K562 (cell line): ENCODE measurements at regions not wholly inside any gene's neighbourhood (a gene's known extent, or its start where the extent isn't known, plus 50 kb on each side); places are given as distances from the start of the nearest gene placed in this dataset.

Source experiments
- ATAC-seq: fragments of 200-7000 bp; cut with Tn5 transposase; 3 replicates; pipeline ENCODE4 v1.9.1; 2020; ENCODE audit warnings: moderate library complexity
- BruUV-seq: library from RNA; stranded (reverse); fragments of 400-500 nt; replicated peaks from 2 replicates; lab custom pipeline; 2021; lab: Mats Ljungman, UMichigan
- CTCF ChIA-PET: fragments of 300-600 bp; formaldehyde crosslinking; extraction: SDS; loops from one replicate; lab custom pipeline; 2021; ENCODE audit warnings: low intra/inter-chr PET ratio; lab: Yijun Ruan, JAX
- POLR2A ChIA-PET: fragments of 300-600, 350-650 bp; sonication (Branson Sonifier 250); formaldehyde crosslinking; extraction: SDS; loops from one replicate; lab custom pipeline; 2021; ENCODE audit warnings: antibody characterized with exemption, inconsistent platforms; lab: Yijun Ruan, JAX
- DNase-seq, 4 experiments: peaks; one replicate each; pipeline versions ENCODE4 v3.0.0 to v3.0.0-alpha.2; 2011 to 2018; ENCODE audit warnings: low spot score in 3 of 4, mixed read lengths in 3 of 4; ENCODE audit errors: extremely low read depth in 1 of 4
- FAIRE-seq: peaks from 2 replicates; lab custom pipeline; 2011; peaks lifted over from hg19 to GRCh38; lab: Jason Lieb, UNC
- H2AFZ ChIP-seq: 2 replicates; pipeline ENCODE4 v1.6.0; 2011; ENCODE audit warnings: low read depth, low read length, control low read depth, inconsistent platforms
- H3K27ac ChIP-seq: fragments of 200-600 bp; 3 replicates; pipeline ENCODE4 v1.8.0; 2011; ENCODE audit warnings: low read depth, mild to moderate bottlenecking, control low read depth, inconsistent platforms, low read length, moderate library complexity, mixed read lengths; ENCODE audit errors: extremely low read depth
- H3K27me3 ChIP-seq, 2 experiments: fragments of 300-600 bp in 1 of 2; 2 replicates in 1 of 2; 3 replicates in 1 of 2; pipeline versions ENCODE4 v1.6.0 to v1.8.0; 2011; ENCODE audit warnings: inconsistent platforms in 2 of 2, low read length in 2 of 2, mild to moderate bottlenecking in 1 of 2, mixed read lengths in 1 of 2, moderate library complexity in 1 of 2; ENCODE audit not compliant: control insufficient read depth in 2 of 2, insufficient read depth in 2 of 2
- H3K36me3 ChIP-seq: fragments of 300-600 bp; 3 replicates; pipeline ENCODE4 v1.8.0; 2011; ENCODE audit warnings: mild to moderate bottlenecking, low read length, inconsistent platforms; ENCODE audit not compliant: control insufficient read depth, insufficient read depth
- H3K4me1 ChIP-seq, 2 experiments: fragments of 200-600 bp in 1 of 2; replicated peaks in 1 of 2; 2 replicates in 1 of 2; 3 replicates in 1 of 2; pipeline versions ENCODE4 v1.5.1 to v1.8.0; 2011; ENCODE audit warnings: inconsistent platforms in 2 of 2, low read length in 2 of 2, mild to moderate bottlenecking in 1 of 2, mixed read lengths in 1 of 2, moderate library complexity in 1 of 2; ENCODE audit not compliant: control insufficient read depth in 2 of 2, insufficient read depth in 2 of 2
- H3K4me2 ChIP-seq: 2 replicates; pipeline ENCODE4 v1.6.1; 2011; ENCODE audit warnings: low read length, control low read depth, inconsistent platforms, mixed read lengths; ENCODE audit not compliant: insufficient read depth
- H3K4me3 ChIP-seq: fragments of 200-600 bp; sonication (generic), shearing (Covaris generic); 2 replicates; pipeline ENCODE4 v1.5.1; 2016; ENCODE audit warnings: control low read depth, inconsistent platforms
- H3K79me2 ChIP-seq: fragments of 200-600 bp; 3 replicates; pipeline ENCODE4 v1.8.0; 2011; ENCODE audit warnings: low read length, inconsistent platforms; ENCODE audit not compliant: control insufficient read depth, insufficient read depth
- H3K9ac ChIP-seq, 2 experiments: 2 replicates each; pipeline versions ENCODE4 v1.6.0 to v1.6.1; 2011; ENCODE audit warnings: low read depth in 2 of 2, low read length in 2 of 2, control low read depth in 1 of 2, inconsistent platforms in 1 of 2, mild to moderate bottlenecking in 1 of 2, mixed read lengths in 1 of 2; ENCODE audit not compliant: insufficient read depth in 1 of 2
- H3K9me1 ChIP-seq: one replicate; pipeline ENCODE4 v1.6.0; 2011; ENCODE audit warnings: inconsistent platforms, mild to moderate bottlenecking, low read length, moderate library complexity; ENCODE audit not compliant: control insufficient read depth, insufficient read depth
- H3K9me3 ChIP-seq: replicated peaks from 2 replicates; pipeline ENCODE4 v1.5.1; 2011; ENCODE audit warnings: low read depth, low read length, inconsistent platforms; ENCODE audit not compliant: control insufficient read depth, insufficient read depth
- H4K20me1 ChIP-seq: replicated peaks from 2 replicates; pipeline ENCODE4 v1.6.1; 2011; ENCODE audit warnings: low read length, inconsistent platforms, mixed read lengths; ENCODE audit not compliant: control insufficient read depth, insufficient read depth
- ATF7 ChIP-seq: fragments of 450-650 bp; IDR thresholded peaks from 2 replicates; pipeline ENCODE4 v1.7.1; 2014; ENCODE audit warnings: mild to moderate bottlenecking, moderate library complexity
- CBFA2T2 ChIP-seq: fragments of 450-650 bp; conservative IDR thresholded peaks from 2 replicates; pipeline ENCODE4 v1.6.1; 2017; ENCODE audit warnings: mild to moderate bottlenecking
- IRF2 ChIP-seq: sonication (generic); formaldehyde crosslinking; IDR thresholded peaks from 2 replicates; pipeline ENCODE4 v1.8.1; 2022; ENCODE audit warnings: mild to moderate bottlenecking, missing genetic modification reagents
- NCOA1 ChIP-seq: fragments of 450-650 bp; IDR thresholded peaks from 2 replicates; pipeline ENCODE4 v1.6.1; 2016; ENCODE audit warnings: low read depth
- NR2C2 ChIP-seq, 2 experiments: fragments of 200-800 bp in 1 of 2; sonication (Bioruptor generic) in 1 of 2; sonication (generic) in 1 of 2; formaldehyde crosslinking in 1 of 2; IDR thresholded peaks; 2 replicates each; pipeline versions ENCODE4 v1.6.1 to v1.8.0; 2016 to 2022; ENCODE audit warnings: mild to moderate bottlenecking in 1 of 2, missing compliant biosample characterization in 1 of 2, missing genetic modification characterization in 1 of 2, missing genetic modification reagents in 1 of 2
- PRMT5 ChIP-seq: sonication (generic); formaldehyde crosslinking; IDR thresholded peaks from 2 replicates; pipeline ENCODE4 v1.5.0; 2020; ENCODE audit warnings: missing genetic modification reagents
- PURB ChIP-seq: sonication (generic); formaldehyde crosslinking; IDR thresholded peaks from 2 replicates; pipeline ENCODE4 v1.9.0; 2021; ENCODE audit warnings: low read depth, mild to moderate bottlenecking, missing genetic modification reagents
- RBM25 ChIP-seq: fragments of 200-400 bp; formaldehyde crosslinking; IDR thresholded peaks from 2 replicates; pipeline ENCODE4 v1.6.1; 2018; ENCODE audit warnings: low read length, low read depth, moderate library complexity; ENCODE audit not compliant: severe bottlenecking
- STAT5A ChIP-seq: IDR thresholded peaks from 2 replicates; pipeline ENCODE4 v1.6.1; 2012; ENCODE audit warnings: low read length, inconsistent platforms, borderline replicate concordance
- TCF3 ChIP-seq: sonication (generic); formaldehyde crosslinking; IDR thresholded peaks from 2 replicates; pipeline ENCODE4 v1.4.0; 2020; ENCODE audit warnings: mild to moderate bottlenecking, missing genetic modification reagents
- TEAD2 ChIP-seq: fragments of 450-650 bp; IDR thresholded peaks from 2 replicates; pipeline ENCODE4 v1.6.1; 2016; ENCODE audit warnings: missing genetic modification characterization, control low read depth, missing compliant biosample characterization
- TGIF2 ChIP-seq: sonication (generic); formaldehyde crosslinking; IDR thresholded peaks from 2 replicates; pipeline ENCODE4 v1.8.1; 2022; ENCODE audit warnings: mild to moderate bottlenecking, missing genetic modification reagents, moderate library complexity
- ZKSCAN3 ChIP-seq: fragments of 250-450 bp; sonication (Bioruptor Pico); IDR thresholded peaks from 2 replicates; pipeline ENCODE4 v1.4.0; 2020
- WGBS: fragments of 100-300 bp; shearing (Covaris generic); methylation state at CpG from one replicate; pipeline ENCODE4 v1.1.6; 2016; ENCODE audit warnings: low coverage, mixed read lengths; ENCODE audit not compliant: insufficient coverage; ENCODE audit errors: missing lambda C conversion rate; 5-methylcytosine and 5-hydroxymethylcytosine counted together
- in situ Hi-C: fragments of 300-500 bp; cut with MboI; formaldehyde crosslinking; loops from 4 replicates; pipeline ENCODE4 v1.15.0; 2018; ENCODE audit warnings: inconsistent platforms, mixed read lengths
- intact Hi-C: fragments of 100-400 bp; cut with micrococcal nuclease; formaldehyde crosslinking; loops from 2 replicates; pipeline ENCODE4 v1.14.2; 2022
- TF ChIP-seq, protein P1 (sequence below): sonication (generic); formaldehyde crosslinking; IDR thresholded peaks from 2 replicates; pipeline ENCODE4 v1.8.1; 2022; ENCODE audit warnings: missing genetic modification reagents
- TF ChIP-seq, protein P2 (sequence below): sonication (generic); formaldehyde crosslinking; IDR thresholded peaks from 2 replicates; pipeline ENCODE4 v1.8.0; 2022; ENCODE audit warnings: mild to moderate bottlenecking, missing genetic modification reagents
- TF ChIP-seq, protein P3 (sequence below): IDR thresholded peaks from 3 replicates; pipeline ENCODE4 v1.6.1; 2011; ENCODE audit warnings: borderline replicate concordance, mild to moderate bottlenecking; ENCODE audit not compliant: insufficient read length, insufficient read depth
- TF ChIP-seq, protein P4 (sequence below): fragments of 250-450 bp; sonication (Bioruptor Pico); IDR thresholded peaks from 2 replicates; pipeline ENCODE4 v1.6.1; 2021; ENCODE audit warnings: mild to moderate bottlenecking
- TF ChIP-seq, protein P5 (sequence below), 2 experiments: fragments of 250-450 bp in 1 of 2; fragments of 450-650 bp in 1 of 2; sonication (Bioruptor Pico) in 1 of 2; IDR thresholded peaks; 2 replicates each; pipeline versions ENCODE4 v1.6.1 to v1.8.0; 2016 to 2021; ENCODE audit warnings: mild to moderate bottlenecking in 2 of 2, moderate library complexity in 2 of 2, missing compliant biosample characterization in 1 of 2, missing genetic modification characterization in 1 of 2

DNA sequence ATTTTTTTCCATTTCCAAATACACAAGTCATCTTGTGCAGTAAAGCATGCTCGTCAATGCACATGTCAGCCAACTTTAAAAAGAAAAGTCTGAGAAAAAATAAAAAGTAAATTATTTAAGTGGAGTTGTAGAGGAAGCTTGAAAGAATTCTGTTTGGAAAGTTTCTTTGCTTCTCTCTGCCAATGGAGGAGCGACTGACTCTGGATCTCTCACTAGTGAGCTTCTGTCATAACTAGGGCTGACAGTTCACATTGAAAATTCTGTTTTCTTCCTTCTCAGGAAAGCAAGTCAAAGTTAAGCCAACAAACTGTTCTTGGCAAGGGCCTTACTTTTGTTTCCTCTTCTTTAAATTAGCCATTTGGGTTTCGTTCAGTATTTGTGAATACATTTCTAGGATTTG lies 298.2 kb downstream of the POU4F1 start:
- POLR2A ChIA-PET: no interaction called here
- ATAC-seq: no peak
- H3K27me3 ChIP-seq: no peaks in the 10 kb centered on the region
- CTCF ChIA-PET: no interaction called here
- no peaks in the 10 kb centered on the region for H4K20me1 ChIP-seq
- no peak for DNase-seq
- H3K9me3 ChIP-seq: no peaks in the 10 kb centered on the region
- H2AFZ ChIP-seq: no peak overlapping the region
- 3% methylated on average over 3 of the region's 3 CpGs for WGBS
- no TSS peak for BruUV-seq
- no peak for FAIRE-seq
- H3K4me1 ChIP-seq: no peaks in the 10 kb centered on the region
- H3K4me3 ChIP-seq: no peak overlapping the region
- H3K79me2 ChIP-seq: no peaks in the 10 kb centered on the region
- no peaks in the 10 kb centered on the region for H3K9me1 ChIP-seq
- TF ChIP-seq RBM25 (no peak), ATF7 (no peak), STAT5A (no peak), IRF2 (CRISPR knock-in tag) (no peak), TGIF2 (CRISPR knock-in tag) (no peak), TEAD2 (tag) (no peak), TCF3 (no peak), NCOA1 (no peak), CBFA2T2 (no peak), NR2C2 (CRISPR knock-in tag; IDR thresholded peaks at IDR 0.05) (no peak), NR2C2 (tag; IDR thresholded peaks at IDR 0.05) (no peak), ZKSCAN3 (CRISPR knock-in tag) (no peak), PRMT5 (no peak), PURB (CRISPR knock-in tag) (no peak)
- TF ChIP-seq, protein P1, sequence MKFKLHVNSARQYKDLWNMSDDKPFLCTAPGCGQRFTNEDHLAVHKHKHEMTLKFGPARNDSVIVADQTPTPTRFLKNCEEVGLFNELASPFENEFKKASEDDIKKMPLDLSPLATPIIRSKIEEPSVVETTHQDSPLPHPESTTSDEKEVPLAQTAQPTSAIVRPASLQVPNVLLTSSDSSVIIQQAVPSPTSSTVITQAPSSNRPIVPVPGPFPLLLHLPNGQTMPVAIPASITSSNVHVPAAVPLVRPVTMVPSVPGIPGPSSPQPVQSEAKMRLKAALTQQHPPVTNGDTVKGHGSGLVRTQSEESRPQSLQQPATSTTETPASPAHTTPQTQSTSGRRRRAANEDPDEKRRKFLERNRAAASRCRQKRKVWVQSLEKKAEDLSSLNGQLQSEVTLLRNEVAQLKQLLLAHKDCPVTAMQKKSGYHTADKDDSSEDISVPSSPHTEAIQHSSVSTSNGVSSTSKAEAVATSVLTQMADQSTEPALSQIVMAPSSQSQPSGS (CRISPR knock-in tag): no peak
- TF ChIP-seq, protein P2, sequence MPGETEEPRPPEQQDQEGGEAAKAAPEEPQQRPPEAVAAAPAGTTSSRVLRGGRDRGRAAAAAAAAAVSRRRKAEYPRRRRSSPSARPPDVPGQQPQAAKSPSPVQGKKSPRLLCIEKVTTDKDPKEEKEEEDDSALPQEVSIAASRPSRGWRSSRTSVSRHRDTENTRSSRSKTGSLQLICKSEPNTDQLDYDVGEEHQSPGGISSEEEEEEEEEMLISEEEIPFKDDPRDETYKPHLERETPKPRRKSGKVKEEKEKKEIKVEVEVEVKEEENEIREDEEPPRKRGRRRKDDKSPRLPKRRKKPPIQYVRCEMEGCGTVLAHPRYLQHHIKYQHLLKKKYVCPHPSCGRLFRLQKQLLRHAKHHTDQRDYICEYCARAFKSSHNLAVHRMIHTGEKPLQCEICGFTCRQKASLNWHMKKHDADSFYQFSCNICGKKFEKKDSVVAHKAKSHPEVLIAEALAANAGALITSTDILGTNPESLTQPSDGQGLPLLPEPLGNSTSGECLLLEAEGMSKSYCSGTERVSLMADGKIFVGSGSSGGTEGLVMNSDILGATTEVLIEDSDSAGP (CRISPR knock-in tag): no peak
- TF ChIP-seq, protein P3, sequence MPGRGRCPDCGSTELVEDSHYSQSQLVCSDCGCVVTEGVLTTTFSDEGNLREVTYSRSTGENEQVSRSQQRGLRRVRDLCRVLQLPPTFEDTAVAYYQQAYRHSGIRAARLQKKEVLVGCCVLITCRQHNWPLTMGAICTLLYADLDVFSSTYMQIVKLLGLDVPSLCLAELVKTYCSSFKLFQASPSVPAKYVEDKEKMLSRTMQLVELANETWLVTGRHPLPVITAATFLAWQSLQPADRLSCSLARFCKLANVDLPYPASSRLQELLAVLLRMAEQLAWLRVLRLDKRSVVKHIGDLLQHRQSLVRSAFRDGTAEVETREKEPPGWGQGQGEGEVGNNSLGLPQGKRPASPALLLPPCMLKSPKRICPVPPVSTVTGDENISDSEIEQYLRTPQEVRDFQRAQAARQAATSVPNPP: no peak
- TF ChIP-seq, protein P4, sequence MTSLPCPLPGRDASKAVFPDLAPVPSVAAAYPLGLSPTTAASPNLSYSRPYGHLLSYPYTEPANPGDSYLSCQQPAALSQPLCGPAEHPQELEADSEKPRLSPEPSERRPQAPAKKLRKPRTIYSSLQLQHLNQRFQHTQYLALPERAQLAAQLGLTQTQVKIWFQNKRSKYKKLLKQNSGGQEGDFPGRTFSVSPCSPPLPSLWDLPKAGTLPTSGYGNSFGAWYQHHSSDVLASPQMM: no peak
- TF ChIP-seq, protein P5, sequence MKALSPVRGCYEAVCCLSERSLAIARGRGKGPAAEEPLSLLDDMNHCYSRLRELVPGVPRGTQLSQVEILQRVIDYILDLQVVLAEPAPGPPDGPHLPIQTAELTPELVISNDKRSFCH (CRISPR knock-in tag; IDR thresholded peaks at IDR 0.05): no peak
- TF ChIP-seq, protein P5 (tag; IDR thresholded peaks at IDR 0.05): no peak
- H3K36me3 ChIP-seq: no peaks in the 10 kb centered on the region
- in situ Hi-C loops: no loop called here
- no peak overlapping the region for H3K4me2 ChIP-seq
- H3K27ac ChIP-seq: no peak overlapping the region
- intact Hi-C loops: no loop called here
- H3K9ac ChIP-seq: no peak overlapping the region
